Stimulated activated CD8-positive, alpha-beta memory T cell treated with anti-CD3 and anti-CD28 coated beads, Interleukin-7, amount 100 ng/mL, for 48 hours (primary cell): ENCODE measurements at regions not wholly inside any gene's neighbourhood (a gene's known extent, or its start where the extent isn't known, plus 50 kb on each side); places are given as distances from the start of the nearest gene placed in this dataset.
"Not testable (repeated sequence)": the region's sequence is repeated elsewhere in the genome, so short reads cannot be mapped to it uniquely, and the experiment has no call there.

Source experiments
- DNase-seq, 2 donors: peaks; one replicate each; pipeline ENCODE4 v3.0.0-alpha.2; 2020; ENCODE audit warnings: low read depth in 1 of 2; ENCODE audit errors: extremely low read depth in 1 of 2

DNA sequence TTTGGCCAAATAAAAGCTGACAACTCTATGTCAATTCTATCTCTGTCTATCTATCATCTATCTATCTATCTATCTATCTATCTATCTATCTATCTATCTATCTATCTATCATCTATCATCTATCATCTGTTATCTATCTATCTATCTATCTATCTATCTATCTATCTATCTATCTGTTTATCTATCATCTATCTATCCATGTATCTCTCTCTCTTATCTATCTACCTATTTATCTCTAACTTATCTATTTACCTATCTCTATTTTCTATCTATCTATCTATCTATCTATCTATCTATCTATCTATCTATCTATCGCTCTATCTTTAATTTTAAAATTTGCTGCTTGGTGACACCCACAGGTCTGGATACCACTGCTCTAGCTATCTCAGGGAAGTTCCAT lies 271.1 kb downstream of the VRK1 start:
- DNase-seq, result not testable (repeated sequence)

DNA sequence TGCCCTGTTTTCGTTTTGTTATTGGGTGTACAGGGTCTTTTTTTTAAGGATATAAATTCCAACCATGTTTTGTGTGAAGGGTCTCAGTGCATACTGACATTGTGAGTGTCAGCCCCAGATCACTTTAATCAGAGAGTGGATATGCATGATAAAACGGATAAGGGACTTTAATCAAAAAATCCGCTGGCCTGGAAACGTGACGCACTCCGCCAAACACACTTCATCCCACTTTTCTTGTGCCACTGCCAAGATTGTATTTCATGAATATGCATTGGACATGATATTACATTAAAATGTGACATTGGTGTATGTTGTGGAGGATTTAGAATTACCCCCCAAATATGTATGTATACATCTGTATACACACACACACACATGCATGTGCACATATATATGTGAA lies 273.1 kb downstream of the VRK1 start:
- no peak for DNase-seq

DNA sequence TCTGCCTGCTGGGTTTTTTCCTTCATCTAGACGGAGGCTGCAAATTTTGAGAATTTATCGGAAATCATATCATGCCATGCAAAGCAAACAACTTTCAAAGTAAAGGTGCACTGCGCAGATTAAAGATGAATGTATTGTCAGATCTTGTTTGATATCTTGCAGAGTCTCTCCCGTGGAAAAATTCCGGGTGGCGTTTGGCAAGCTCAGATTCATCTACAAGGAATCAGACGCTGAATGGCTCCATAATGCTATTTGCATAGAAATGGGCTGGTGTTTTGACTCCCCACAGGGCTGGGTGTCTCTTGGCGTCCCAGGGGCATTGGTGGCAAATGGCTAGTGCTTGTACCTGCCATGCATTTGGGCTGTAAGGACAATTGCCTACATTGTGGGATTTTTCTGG lies 274.0 kb downstream of the VRK1 start:
- DNase-seq, result no peak

DNA sequence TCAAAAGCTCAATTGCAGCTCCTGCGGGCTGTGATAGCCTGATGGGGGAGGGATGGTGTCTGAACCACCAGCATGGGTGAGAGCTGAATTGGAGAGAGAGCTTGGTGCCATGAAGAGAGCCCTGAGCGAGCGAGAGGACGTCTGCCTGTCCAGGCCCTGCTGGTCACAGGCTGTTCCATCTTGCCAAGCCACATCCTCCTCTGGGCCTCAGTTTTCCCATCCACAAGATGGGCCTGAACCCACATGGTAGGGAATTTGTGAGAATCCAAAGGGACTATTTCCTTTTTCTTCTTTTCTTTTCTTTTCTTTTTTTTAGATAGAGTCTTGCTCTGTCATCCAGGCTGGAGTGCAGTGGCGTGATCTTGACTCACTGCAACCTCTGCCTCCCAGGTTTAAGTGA lies 276.4 kb downstream of the VRK1 start:
- DNase-seq, result no peak

DNA sequence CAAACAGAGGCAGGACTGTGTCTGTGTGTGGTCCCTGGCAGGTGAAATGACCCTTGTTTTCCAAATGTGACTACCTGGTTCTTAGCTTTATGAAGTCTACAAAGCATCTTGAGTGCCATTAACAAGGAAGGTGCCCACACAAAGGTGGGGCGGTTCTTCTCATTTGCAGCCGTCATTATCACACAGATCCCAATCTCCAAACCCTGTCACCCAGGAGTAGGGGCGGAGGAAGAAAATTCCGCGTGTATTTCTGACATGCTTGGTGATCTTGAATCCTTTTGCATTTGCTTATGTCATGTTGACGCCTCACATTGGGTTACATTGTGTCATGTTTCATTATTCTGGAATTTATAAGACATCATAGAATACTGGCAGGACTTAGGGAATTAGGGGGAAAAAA lies 277.3 kb downstream of the VRK1 start:
- DNase-seq, result no peak

DNA sequence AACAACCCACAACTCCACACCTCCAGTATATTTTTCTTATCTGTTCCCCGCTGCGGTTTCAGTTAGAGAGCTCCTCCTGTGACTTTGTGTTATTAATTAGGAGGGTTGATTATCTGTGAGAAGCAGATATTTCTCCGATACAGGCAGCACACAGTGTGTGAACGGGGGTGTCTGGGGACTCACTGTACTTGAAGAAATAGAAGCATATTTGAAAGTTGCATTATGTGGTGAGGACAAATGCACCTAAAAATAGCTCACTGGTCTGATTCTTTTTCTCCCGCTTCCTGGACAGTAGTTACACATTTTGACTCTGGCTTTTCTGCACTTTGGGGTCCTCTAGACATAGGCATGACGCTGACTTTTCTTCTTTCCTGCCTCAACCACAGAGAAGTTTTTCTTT lies 277.7 kb downstream of the VRK1 start:
- DNase-seq, result no peak

DNA sequence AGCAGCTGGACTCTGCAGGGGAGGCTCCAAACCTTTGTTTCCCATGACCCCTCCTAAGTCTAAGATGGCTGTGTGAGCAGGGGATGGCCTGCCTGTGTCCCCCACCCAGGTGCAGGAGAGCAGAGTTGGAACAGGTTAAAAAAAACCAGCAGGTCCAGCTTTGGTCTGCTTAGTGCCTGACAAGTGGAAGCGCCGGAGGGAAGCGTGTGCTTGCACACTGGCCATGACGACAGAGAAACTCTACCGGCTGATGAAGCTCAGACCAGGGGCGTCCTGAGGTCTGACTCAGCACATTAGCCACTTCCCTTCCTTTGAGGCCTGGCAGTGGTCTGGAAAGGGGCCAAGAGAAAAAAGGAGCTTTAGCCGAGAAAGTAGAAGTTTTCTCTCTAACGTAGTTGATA lies 280.1 kb downstream of the VRK1 start:
- DNase-seq, result peak in 1 of 2 donors; percentile 16

DNA sequence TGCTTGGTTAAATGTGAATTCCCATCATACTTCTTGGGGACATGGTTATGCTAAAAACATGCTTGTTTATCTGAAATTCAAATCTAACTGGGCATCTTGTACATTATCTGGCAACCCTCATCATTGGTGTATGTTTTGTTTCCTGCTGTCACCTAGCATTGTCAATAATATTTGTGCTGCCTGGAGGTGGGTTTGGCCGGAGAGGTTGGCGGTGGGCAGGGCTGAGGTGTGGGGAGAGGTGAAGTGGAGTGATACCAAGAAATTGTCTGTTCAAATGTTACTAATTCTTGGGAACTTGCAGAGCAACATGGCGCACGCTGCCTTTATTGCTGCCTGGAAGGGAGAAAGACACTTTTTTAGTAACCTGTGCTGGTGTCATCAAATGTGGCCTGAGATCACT lies 280.5 kb downstream of the VRK1 start:
- no peak for DNase-seq

DNA sequence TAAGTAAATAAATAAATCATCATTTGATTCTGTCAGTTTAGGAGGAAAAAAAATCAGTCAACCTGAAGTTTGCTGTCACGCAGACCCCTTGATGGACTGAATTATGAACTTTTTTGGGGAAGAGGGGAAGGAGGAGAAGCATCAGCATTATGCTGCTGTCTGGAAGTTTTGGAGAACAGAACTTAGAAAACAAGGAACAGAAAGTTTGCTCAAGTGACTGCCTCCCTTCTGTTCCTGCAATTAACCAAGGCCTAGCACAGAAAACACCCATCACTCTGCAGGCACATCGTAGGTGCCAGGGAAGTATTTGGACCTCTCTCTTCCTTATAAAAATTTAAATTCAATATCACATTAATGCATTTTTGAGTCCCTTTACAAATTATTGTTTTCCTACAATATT lies 283.8 kb downstream of the VRK1 start:
- no peak for DNase-seq

DNA sequence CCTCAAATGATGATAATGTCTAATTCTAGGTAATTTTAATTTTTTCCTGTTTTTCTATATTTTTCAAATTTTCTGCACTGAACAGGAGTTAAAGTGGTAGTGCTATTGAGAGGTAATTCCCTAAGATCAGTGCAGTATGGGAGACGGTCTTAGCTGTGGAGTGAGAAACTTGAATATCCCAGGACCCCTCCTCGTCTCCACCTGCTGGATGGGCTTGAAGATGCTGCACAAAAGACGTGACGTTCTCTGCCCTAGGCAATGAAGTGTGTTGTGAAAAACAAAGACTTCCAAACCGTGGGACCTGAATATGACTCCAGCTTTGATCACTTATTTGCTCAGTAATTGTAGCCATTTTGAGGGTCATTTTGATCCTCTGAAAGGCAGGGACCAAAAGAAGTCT lies 298.1 kb downstream of the VRK1 start:
- DNase-seq, result no peak

DNA sequence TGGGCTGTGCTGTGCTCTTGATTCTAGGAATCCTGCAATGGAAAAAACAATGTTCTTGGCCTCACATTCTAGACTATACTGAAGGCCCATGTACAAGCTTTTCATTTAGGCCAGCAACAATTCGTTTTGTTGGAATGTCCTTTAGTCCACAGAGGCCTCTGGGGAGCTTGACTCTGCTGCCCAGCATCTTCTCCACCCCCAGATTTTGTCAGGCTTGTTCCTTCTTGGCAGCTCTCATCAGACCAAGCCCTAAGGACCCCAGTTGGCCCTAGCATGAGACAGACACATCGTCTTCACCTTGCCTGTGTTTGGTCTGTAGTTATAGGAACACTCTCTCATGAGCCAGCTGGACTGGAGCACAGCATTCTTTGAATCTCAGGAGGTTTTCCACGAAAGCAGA lies 300.1 kb downstream of the VRK1 start:
- DNase-seq, result no peak

DNA sequence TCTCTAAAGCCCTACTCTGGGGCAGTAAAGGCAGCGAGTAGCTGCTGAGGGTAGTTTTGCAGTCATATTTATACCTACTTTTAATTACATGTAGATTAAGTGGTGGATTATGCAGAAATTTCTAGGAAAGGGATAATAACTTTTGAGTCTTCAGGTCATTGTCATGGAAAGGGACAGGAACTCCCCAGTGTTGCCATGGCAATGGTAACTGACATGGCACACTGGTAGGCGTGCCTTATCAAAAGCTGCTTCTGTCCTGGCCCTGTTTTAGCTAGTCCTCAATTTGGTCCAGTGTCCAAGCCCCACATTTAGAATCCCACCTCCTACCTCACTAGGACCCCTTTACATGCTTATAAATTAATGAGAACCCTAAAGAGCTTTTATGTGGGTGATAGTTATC lies 303.1 kb downstream of the VRK1 start:
- DNase-seq, result no peak

DNA sequence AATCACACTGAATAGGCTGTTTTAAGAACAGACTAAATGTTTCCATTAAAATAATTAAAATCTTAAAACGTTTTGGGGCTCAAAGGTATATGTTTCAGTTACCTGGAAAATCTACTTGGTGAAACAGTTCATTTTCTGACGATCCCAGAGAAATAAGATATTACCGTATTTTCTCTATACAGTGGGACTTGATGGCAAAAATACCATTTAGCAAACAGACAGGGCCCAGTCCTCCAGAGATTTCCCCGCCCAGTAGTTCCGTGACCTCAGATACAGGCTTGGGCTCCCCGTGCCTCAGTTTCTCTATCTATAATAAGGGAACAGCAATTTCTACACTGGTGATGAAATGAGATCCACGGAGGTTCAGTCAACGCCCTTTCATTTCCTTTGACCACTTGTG lies 304.4 kb downstream of the VRK1 start:
- no peak for DNase-seq

DNA sequence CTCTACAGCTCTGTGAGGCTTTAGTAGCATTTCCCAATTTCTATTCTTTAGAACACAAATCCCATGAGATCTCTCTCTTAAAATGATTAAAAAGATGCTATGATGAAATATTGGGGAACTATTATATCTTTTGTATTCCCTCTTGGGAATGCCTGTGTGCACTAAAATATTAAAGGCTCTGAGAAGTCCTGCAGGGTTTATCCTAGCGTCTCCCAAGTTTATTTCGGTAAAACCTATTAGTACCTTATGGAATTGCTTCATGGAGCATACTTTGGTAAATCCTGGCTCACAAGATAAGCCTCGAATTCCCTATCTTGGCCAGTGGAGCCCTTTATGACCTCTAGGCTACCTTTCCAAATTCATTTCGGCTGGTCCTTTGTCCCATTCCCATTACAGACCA lies 306.8 kb downstream of the VRK1 start:
- DNase-seq, result no peak

DNA sequence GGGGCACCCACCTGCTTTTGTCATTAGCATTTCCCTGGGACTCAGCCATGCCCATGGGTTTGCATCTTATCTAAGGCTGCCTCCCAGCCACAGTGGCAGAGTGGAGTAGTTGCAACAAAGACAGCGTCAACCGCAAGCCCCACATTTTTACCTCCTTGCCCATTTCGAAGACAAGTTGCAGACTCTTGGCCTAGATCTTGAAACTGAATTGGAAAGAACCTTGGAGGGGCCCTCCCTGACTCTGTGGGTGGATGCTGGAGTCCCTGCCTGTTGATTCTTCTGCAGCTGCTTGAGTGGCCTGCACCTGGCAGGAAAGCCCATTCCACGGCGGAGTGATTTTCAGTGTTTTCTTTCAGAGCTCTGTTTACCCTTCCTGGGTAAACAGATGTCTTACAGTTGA lies 309.0 kb downstream of the VRK1 start:
- no peak for DNase-seq

DNA sequence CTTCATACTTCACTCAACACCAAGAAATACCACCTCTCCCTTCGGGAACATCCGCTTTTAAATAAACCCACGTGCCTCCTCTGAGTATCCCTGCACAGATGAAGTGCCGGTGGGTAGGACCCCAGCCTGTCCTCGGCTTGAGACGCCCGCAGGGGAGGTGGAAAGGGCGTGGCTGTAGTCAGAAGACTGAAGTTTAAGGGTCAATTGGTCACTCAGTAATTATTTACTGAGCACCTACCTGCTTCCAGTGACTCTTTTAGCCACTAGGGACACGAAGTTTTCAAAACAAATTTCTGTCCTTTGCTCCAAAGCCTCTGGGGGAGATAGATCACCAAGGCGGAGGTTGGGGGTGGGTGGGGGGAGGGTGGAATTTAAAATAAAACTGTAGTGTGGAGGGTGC lies 309.4 kb downstream of the VRK1 start:
- no peak for DNase-seq

DNA sequence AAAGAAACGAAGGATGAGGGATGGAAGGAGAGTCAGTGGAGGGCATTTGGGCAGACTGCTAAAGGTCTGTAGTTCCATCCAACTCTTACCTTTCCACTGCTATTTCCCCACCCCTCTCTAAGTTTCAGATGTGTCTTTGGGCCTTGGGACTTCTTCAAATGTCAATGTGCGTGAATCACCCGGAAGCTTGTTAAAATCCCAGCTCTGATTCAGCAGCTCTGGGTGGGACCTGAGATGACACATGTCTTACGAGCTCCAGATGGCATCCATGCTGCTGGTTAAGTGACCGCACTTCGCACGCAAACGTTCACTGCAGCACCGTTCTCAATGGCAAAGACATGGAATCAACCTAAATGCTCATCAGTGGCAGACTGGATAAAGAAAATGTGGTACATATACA lies 309.9 kb downstream of the VRK1 start:
- DNase-seq, result no peak

DNA sequence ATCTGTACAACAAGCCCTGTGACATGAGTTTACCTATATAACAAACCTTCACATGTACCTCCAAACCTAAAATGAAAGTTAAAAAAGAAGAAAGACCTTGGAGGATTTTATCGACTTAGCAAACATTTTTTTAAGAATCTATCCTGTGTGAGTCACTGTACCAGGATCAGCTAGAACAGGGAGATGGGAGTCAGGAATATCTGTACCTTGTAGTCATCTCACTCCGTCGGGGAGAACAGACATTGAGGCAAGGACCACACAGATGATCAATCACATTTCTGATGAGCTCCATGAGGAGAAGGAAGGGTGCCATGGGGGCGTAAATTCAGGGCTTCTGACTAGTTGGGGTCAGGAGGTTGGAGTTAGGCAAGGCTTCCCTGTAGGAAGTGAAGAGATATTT lies 310.6 kb downstream of the VRK1 start:
- DNase-seq, result no peak

DNA sequence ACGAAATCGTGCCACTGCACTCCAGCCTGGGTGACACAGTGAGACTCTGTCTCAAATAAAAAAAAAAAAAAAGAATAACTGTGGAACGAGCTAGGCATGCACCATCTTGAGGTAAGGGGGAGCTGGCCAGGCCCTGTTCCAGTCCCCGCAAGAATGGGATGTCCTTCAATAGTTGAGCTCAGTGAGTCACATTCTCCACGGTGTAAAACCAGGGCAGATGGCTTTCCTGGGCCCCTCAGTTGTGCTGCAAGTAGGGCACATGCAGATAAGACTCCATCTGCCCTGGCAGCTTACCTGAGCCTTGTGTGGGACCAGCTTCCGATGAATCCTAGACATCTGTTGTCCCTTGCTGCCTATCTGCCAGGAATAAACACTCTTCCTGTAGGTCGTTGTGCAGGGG lies 312.1 kb downstream of the VRK1 start:
- DNase-seq, result no peak

DNA sequence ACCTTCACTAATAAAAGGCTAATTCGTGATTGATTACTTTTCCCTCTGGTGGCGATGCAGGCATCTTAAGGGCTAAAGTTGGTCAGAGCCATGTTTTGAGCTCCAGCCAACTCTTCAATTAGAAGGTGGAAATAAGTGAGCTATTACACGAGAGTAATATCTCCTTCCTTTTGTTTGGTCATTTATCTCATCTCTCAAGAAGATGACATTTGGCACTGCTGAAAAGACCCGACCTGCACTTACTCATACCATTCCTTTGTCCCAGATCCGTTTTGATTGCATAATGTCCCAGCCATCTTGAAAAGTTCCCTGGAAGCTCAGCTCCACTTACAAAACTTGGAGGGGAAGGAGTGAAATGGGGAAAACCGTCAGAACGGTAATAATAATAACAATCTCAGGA lies 316.2 kb downstream of the VRK1 start:
- no peak for DNase-seq

DNA sequence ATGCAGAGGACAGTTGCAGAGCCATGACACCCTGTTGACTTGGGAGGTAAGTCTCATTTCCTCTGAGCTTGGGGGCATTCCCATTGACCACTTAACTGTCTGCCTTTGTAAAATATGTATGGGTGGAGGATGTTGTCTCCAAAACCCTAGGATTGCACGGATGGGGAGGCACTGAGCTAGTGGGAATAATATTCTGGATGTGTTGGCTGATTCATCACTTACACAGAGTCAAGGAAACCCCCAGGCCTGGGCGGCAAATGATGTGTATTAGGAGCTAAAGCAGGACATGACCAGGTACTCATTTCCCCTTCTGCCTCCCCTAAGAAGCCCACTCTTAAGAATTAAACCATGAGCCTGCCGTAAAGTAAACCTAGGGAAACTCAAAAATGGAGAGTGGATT lies 319.4 kb downstream of the VRK1 start:
- no peak for DNase-seq

DNA sequence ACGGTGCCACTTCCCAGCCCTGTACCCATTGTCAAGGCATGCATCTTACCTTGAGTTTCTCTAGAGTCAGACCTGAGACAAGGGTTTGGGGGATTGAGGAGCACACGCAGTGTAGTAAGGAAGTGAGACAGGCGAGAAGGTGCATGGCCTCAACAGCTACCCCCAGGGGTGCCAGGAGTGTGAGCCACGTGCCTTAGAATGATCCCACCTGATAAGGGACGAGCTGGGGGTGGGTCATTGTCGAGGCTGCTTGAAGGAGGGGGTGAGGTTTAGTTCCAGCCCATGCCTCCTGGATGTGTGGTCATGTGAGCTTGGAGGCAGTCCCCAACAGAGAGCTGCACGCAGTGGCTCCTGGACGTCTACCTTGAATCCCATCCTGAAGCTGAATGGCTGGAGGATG lies 320.5 kb downstream of the VRK1 start:
- DNase-seq, result no peak

DNA sequence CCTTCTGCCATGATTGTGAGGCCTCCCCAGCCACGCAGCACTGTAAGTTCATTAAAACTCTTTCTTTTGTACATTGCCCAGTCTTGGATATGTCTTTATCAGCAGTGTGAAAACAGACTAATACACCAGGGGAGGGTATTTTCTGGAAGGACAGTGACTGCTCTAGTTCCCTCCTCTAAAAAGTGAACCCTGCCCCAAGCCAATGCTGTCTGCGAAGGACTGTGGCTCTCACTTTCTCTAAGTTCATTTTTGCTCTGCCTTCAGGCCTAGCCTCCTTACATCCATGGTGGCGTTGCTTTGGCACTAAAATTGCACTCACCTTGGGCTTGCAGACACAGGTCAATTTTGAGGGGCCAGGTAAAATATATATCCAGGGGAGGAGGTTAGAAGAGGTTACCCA lies 323.0 kb downstream of the VRK1 start:
- DNase-seq, result no peak

DNA sequence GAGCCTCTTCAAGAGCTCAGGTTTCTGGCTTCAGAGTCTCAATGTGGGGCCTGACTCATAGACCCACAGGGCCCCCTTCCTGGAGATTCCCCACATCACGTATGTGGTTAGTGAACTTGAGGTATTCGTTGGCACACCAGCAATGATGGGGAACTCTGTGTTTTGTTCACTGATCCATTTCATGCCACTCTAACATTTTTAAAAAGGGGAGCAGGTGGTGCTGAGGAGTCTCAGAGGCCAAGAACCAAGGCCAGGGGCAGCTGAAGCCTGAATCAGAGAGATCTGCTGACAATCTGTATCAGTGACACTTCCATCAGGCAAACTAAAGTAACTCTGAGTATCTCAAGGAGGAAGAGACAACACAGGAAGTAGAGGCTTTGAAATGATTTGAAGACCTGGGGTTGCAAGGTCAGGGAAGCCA lies 323.4 kb downstream of the VRK1 start:
- peak; percentile 27 to 57 for DNase-seq
